ENCODE measurements at regions not wholly inside any gene's neighbourhood (a gene's known extent, or its start where the extent isn't known, plus 50 kb on each side); places are given as distances from the start of the nearest gene placed in this dataset.

GRCh38 chr6:164378330-164378729 lies 931.1 kb downstream of the C6orf118 start:
- TF ChIP-seq CTCF (IDR thresholded peaks at IDR 0.05; ENCODE audit: insufficient read depth, low read depth, low read length) (no peak), EZH2 (IDR thresholded peaks at IDR 0.05; ENCODE audit: insufficient read depth, low read length) (no peak)
- no peaks in the 10 kb centered on the region for H3K36me3 ChIP-seq (ENCODE audit: insufficient read depth, low read length)
- H3K4me3 Mint-ChIP-seq (ENCODE audit: unreplicated experiment), result no peak overlapping the region
- H2AFZ ChIP-seq (ENCODE audit: low read depth, low read length), result no peak overlapping the region
- H3K27ac ChIP-seq (ENCODE audit: low read depth, low read length), result no peak overlapping the region
- H3K4me2 ChIP-seq (ENCODE audit: low read length), result no peak overlapping the region
- H3K36me3 Mint-ChIP-seq (ENCODE audit: low read depth, unreplicated experiment), result no peaks in the 10 kb centered on the region
- H3K4me1 ChIP-seq (ENCODE audit: insufficient read depth, low read length), result no peaks in the 10 kb centered on the region
- peaks cover 2% of the 10 kb centered on the region for H3K9me3 Mint-ChIP-seq (ENCODE audit: unreplicated experiment)
- no peak for DNase-seq (ENCODE audit: low read depth)
- H3K27me3 ChIP-seq (ENCODE audit: insufficient read depth, low read length), result no peaks in the 10 kb centered on the region
- H3K27ac Mint-ChIP-seq (ENCODE audit: unreplicated experiment), result no peak overlapping the region
- no peaks in the 10 kb centered on the region for H3K27me3 Mint-ChIP-seq (ENCODE audit: low read depth, unreplicated experiment)
- no peak overlapping the region for H3K9ac ChIP-seq (ENCODE audit: low read length)
- no peak overlapping the region for H3K4me3 ChIP-seq (ENCODE audit: insufficient read depth, low read depth, low read length)
- no peaks in the 10 kb centered on the region for H3K4me1 Mint-ChIP-seq (ENCODE audit: low read depth, unreplicated experiment)
- H3K79me2 ChIP-seq (ENCODE audit: insufficient read depth, low read length), result no peaks in the 10 kb centered on the region
- no peaks in the 10 kb centered on the region for H4K20me1 ChIP-seq (ENCODE audit: insufficient read depth, low read length)
- H3K9me3 ChIP-seq (ENCODE audit: insufficient read depth, low read depth, low read length), result no peaks in the 10 kb centered on the region
- FAIRE-seq, result no peak

GRCh38 chr6:164377348-164377918 lies 932.0 kb downstream of the C6orf118 start:
- Histone ChIP-seq H3K79me2 (ENCODE audit: insufficient read depth, low read length) (no peaks in the 10 kb centered on the region), H3K27me3 (ENCODE audit: insufficient read depth, low read length) (no peaks in the 10 kb centered on the region), H3K4me2 (ENCODE audit: low read length) (no peak overlapping the region), H3K9me3 (ENCODE audit: insufficient read depth, low read depth, low read length) (no peaks in the 10 kb centered on the region), H3K4me3 (ENCODE audit: insufficient read depth, low read depth, low read length) (no peak overlapping the region), H3K36me3 (ENCODE audit: insufficient read depth, low read length) (no peaks in the 10 kb centered on the region), H3K4me1 (ENCODE audit: insufficient read depth, low read length) (no peaks in the 10 kb centered on the region), H2AFZ (ENCODE audit: low read depth, low read length) (no peak overlapping the region), H4K20me1 (ENCODE audit: insufficient read depth, low read length) (no peaks in the 10 kb centered on the region), H3K9ac (ENCODE audit: low read length) (no peak overlapping the region), H3K27ac (ENCODE audit: low read depth, low read length) (no peak overlapping the region)
- no peaks in the 10 kb centered on the region for H3K4me1 Mint-ChIP-seq (ENCODE audit: low read depth, unreplicated experiment)
- no peak overlapping the region for H3K27ac Mint-ChIP-seq (ENCODE audit: unreplicated experiment)
- no peak for FAIRE-seq
- H3K36me3 Mint-ChIP-seq (ENCODE audit: low read depth, unreplicated experiment), result no peaks in the 10 kb centered on the region
- TF ChIP-seq CTCF (IDR thresholded peaks at IDR 0.05; ENCODE audit: insufficient read depth, low read depth, low read length) (no peak), EZH2 (IDR thresholded peaks at IDR 0.05; ENCODE audit: insufficient read depth, low read length) (no peak)
- peaks cover under 1% of the 10 kb centered on the region for H3K9me3 Mint-ChIP-seq (ENCODE audit: unreplicated experiment)
- no peak for DNase-seq (ENCODE audit: low read depth)
- H3K27me3 Mint-ChIP-seq (ENCODE audit: low read depth, unreplicated experiment), result no peaks in the 10 kb centered on the region
- no peak overlapping the region for H3K4me3 Mint-ChIP-seq (ENCODE audit: unreplicated experiment)

GRCh38 chr6:164370773-164371172 lies 938.6 kb downstream of the C6orf118 start:
- no peak overlapping the region for H2AFZ ChIP-seq (ENCODE audit: low read depth, low read length)
- no peaks in the 10 kb centered on the region for H3K4me1 Mint-ChIP-seq (ENCODE audit: low read depth, unreplicated experiment)
- H3K9ac ChIP-seq (ENCODE audit: low read length), result no peak overlapping the region
- no peaks in the 10 kb centered on the region for H3K4me1 ChIP-seq (ENCODE audit: insufficient read depth, low read length)
- H3K36me3 Mint-ChIP-seq (ENCODE audit: low read depth, unreplicated experiment), result no peaks in the 10 kb centered on the region
- H3K27me3 Mint-ChIP-seq (ENCODE audit: low read depth, unreplicated experiment), result no peaks in the 10 kb centered on the region
- H3K36me3 ChIP-seq (ENCODE audit: insufficient read depth, low read length), result no peaks in the 10 kb centered on the region
- peak; percentile 10 for DNase-seq (ENCODE audit: low read depth)
- no peaks in the 10 kb centered on the region for H4K20me1 ChIP-seq (ENCODE audit: insufficient read depth, low read length)
- H3K79me2 ChIP-seq (ENCODE audit: insufficient read depth, low read length), result no peaks in the 10 kb centered on the region
- no peak overlapping the region for H3K4me3 ChIP-seq (ENCODE audit: insufficient read depth, low read depth, low read length)
- no peak for FAIRE-seq
- no peaks in the 10 kb centered on the region for H3K9me3 ChIP-seq (ENCODE audit: insufficient read depth, low read depth, low read length)
- TF ChIP-seq EZH2 (IDR thresholded peaks at IDR 0.05; ENCODE audit: insufficient read depth, low read length), result no peak
- TF ChIP-seq CTCF (IDR thresholded peaks at IDR 0.05; ENCODE audit: insufficient read depth, low read depth, low read length), result no peak
- H3K27ac ChIP-seq (ENCODE audit: low read depth, low read length), result no peak overlapping the region
- no peaks in the 10 kb centered on the region for H3K27me3 ChIP-seq (ENCODE audit: insufficient read depth, low read length)
- H3K9me3 Mint-ChIP-seq (ENCODE audit: unreplicated experiment), result no peaks in the 10 kb centered on the region
- H3K4me3 Mint-ChIP-seq (ENCODE audit: unreplicated experiment), result no peak overlapping the region
- H3K4me2 ChIP-seq (ENCODE audit: low read length), result no peak overlapping the region
- no peak overlapping the region for H3K27ac Mint-ChIP-seq (ENCODE audit: unreplicated experiment)
